GM12873 (cell line): ENCODE measurements at regions not wholly inside any gene's neighbourhood (a gene's known extent, or its start where the extent isn't known, plus 50 kb on each side); places are given as distances from the start of the nearest gene placed in this dataset.

Experiments
- TF ChIP-seq, protein P1 (sequence below): IDR thresholded peaks from 2 replicates; pipeline ENCODE4 v1.5.1; 2012; ENCODE audit warnings: low read depth, mild to moderate bottlenecking, moderate library complexity, low read length, control low read depth; ENCODE audit not compliant: insufficient read depth; ENCODE audit errors: missing control alignments

GRCh38 chr6:155853011-155853410, 397.4 kb upstream of the NOX3 start:
- TF ChIP-seq, protein P1, sequence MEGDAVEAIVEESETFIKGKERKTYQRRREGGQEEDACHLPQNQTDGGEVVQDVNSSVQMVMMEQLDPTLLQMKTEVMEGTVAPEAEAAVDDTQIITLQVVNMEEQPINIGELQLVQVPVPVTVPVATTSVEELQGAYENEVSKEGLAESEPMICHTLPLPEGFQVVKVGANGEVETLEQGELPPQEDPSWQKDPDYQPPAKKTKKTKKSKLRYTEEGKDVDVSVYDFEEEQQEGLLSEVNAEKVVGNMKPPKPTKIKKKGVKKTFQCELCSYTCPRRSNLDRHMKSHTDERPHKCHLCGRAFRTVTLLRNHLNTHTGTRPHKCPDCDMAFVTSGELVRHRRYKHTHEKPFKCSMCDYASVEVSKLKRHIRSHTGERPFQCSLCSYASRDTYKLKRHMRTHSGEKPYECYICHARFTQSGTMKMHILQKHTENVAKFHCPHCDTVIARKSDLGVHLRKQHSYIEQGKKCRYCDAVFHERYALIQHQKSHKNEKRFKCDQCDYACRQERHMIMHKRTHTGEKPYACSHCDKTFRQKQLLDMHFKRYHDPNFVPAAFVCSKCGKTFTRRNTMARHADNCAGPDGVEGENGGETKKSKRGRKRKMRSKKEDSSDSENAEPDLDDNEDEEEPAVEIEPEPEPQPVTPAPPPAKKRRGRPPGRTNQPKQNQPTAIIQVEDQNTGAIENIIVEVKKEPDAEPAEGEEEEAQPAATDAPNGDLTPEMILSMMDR = no peak

GRCh38 chr6:155850408-155850841, 394.8 kb upstream of the NOX3 start:
- TF ChIP-seq, protein P1 = no peak

GRCh38 chr6:155847711-155848110, 392.1 kb upstream of the NOX3 start:
- TF ChIP-seq, protein P1 = no peak

GRCh38 chr6:155837474-155837873, 381.8 kb upstream of the NOX3 start:
- TF ChIP-seq, protein P1 = no peak

DNA sequence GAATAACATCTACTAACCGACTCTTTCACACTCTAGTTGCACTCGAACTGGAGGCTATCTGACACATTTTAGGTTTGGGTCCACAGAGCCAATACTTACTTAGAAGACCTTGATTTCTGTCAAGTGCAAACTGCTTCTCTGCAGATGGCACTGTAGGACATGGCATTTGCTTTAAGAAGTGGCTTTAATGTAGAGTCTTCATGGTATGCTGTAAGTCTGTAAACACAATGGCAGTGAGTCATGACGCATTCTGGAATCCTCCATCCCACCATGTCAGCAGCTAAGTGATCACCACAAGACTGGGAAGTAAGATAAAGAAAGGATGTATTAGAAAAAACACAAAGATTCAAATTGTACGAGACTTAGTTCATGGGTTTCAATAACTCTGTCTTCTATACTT, 377.0 kb upstream of the NOX3 start:
- TF ChIP-seq, protein P1 = no peak

- TF ChIP-seq, protein P1 = no peak
Observed at GRCh38 chr6:155830531-155830930, 374.9 kb upstream of the NOX3 start.

GRCh38 chr6:155829646-155830045, 374.0 kb upstream of the NOX3 start:
- TF ChIP-seq, protein P1 = no peak
